ENCODE measurements at regions not wholly inside any gene's neighbourhood (a gene's known extent, or its start where the extent isn't known, plus 50 kb on each side); places are given as distances from the start of the nearest gene placed in this dataset.

DNA sequence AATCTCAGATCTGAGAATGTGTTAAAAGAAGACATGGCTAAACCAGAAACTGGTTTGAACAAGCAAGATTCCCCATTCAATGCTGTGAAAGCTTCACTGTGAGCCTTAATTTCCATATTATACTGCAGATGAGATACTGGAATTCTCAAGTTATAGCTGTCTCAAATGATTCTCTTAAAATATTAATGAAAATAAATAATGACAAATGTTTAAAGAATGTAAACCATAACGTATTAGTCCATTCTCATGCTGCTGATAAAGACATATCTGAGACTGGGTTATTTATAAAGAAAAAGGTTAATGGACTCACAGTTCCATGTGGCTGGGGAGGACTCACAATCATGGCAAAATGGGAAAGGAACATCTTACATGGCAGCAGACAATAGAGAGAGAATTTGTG is 667.8 kb downstream of the SLITRK1 start:
- no peak overlapping the region for H3K9ac ChIP-seq (ENCODE audit: low read length)
- ChIA-PET CTCF (no interaction called here), POLR2A (ENCODE audit: unreplicated experiment) (no interaction called here)
- H3K27ac ChIP-seq (ENCODE audit: low read length), result no peak overlapping the region
- no peaks in the 10 kb centered on the region; the same call in 1 of the 2 replicates for H3K36me3 ChIP-seq (ENCODE audit: low read depth, low read length)
- no peaks in the 10 kb centered on the region for H3K79me2 ChIP-seq (ENCODE audit: low read length)
- no peak for DNase-seq
- H3K4me1 ChIP-seq (ENCODE audit: insufficient read depth, low read length), result peaks cover 17% of the 10 kb centered on the region
- H3K9me2 ChIP-seq (replicated peaks; ENCODE audit: low read length), result no peaks in the 10 kb centered on the region
- no peak overlapping the region for H2AFZ ChIP-seq (ENCODE audit: low read length)
- ATAC-seq, result no peak
- no peaks in the 10 kb centered on the region for H3K9me3 ChIP-seq (ENCODE audit: low read length)
- no peak overlapping the region for H3K4me3 ChIP-seq (ENCODE audit: low read length)
- intact Hi-C loops (cut with micrococcal nuclease), result no loop called here
- no peaks in the 10 kb centered on the region for H3K27me3 ChIP-seq (ENCODE audit: low read length)
- TF ChIP-seq CTCF (conservative IDR thresholded peaks at IDR 0.05; ENCODE audit: low read depth, low read length) (no peak), EZH2 (IDR thresholded peaks at IDR 0.05; ENCODE audit: low read length, unreplicated experiment) (no peak), EZH2phosphoT487 (IDR thresholded peaks at IDR 0.05; ENCODE audit: borderline replicate concordance, low read length) (no peak)
- no peaks in the 10 kb centered on the region for H3F3A ChIP-seq (ENCODE audit: low read length, unreplicated experiment)
- no peaks in the 10 kb centered on the region for H4K20me1 ChIP-seq (ENCODE audit: low read length)
- H3K4me2 ChIP-seq (ENCODE audit: low read length), result no peak overlapping the region
- no TSS peak for BruUV-seq (replicated peaks)

- H3K4me2 ChIP-seq (ENCODE audit: low read length), result no peak overlapping the region
- ChIA-PET CTCF (no interaction called here), POLR2A (ENCODE audit: unreplicated experiment) (no interaction called here)
- DNase-seq, result no peak
- ATAC-seq, result no peak
- H3K4me1 ChIP-seq (ENCODE audit: insufficient read depth, low read length), result peaks cover 12% of the 10 kb centered on the region
- H3K79me2 ChIP-seq (ENCODE audit: low read length), result no peaks in the 10 kb centered on the region
- no peak overlapping the region for H2AFZ ChIP-seq (ENCODE audit: low read length)
- no peaks in the 10 kb centered on the region; the same call in 1 of the 2 replicates for H3K36me3 ChIP-seq (ENCODE audit: low read depth, low read length)
- H3F3A ChIP-seq (ENCODE audit: low read length, unreplicated experiment), result no peaks in the 10 kb centered on the region
- intact Hi-C loops (cut with micrococcal nuclease), result no loop called here
- no TSS peak for BruUV-seq (replicated peaks)
- no peaks in the 10 kb centered on the region for H4K20me1 ChIP-seq (ENCODE audit: low read length)
- H3K4me3 ChIP-seq (ENCODE audit: low read length), result no peak overlapping the region
- no peak overlapping the region for H3K9ac ChIP-seq (ENCODE audit: low read length)
- no peaks in the 10 kb centered on the region for H3K27me3 ChIP-seq (ENCODE audit: low read length)
- TF ChIP-seq EZH2phosphoT487 (IDR thresholded peaks at IDR 0.05; ENCODE audit: borderline replicate concordance, low read length), result no peak
- TF ChIP-seq EZH2 (IDR thresholded peaks at IDR 0.05; ENCODE audit: low read length, unreplicated experiment), result no peak
- no peak for TF ChIP-seq CTCF (conservative IDR thresholded peaks at IDR 0.05; ENCODE audit: low read depth, low read length)
- H3K27ac ChIP-seq (ENCODE audit: low read length), result no peak overlapping the region
- H3K9me3 ChIP-seq (ENCODE audit: low read length), result no peaks in the 10 kb centered on the region
- H3K9me2 ChIP-seq (replicated peaks; ENCODE audit: low read length), result no peaks in the 10 kb centered on the region
Observed at GRCh38 chr13:83211301-83211700, 671.0 kb downstream of the SLITRK1 start.

- no peaks in the 10 kb centered on the region for H3K9me3 ChIP-seq (ENCODE audit: low read length)
- no peak for DNase-seq
- intact Hi-C loops (cut with micrococcal nuclease), result no loop called here
- no peaks in the 10 kb centered on the region for H3K4me1 ChIP-seq (ENCODE audit: insufficient read depth, low read length)
- H3K27ac ChIP-seq (ENCODE audit: low read length), result no peak overlapping the region
- TF ChIP-seq EZH2 (IDR thresholded peaks at IDR 0.05; ENCODE audit: low read length, unreplicated experiment), result no peak
- TF ChIP-seq EZH2phosphoT487 (IDR thresholded peaks at IDR 0.05; ENCODE audit: borderline replicate concordance, low read length), result no peak
- TF ChIP-seq CTCF (conservative IDR thresholded peaks at IDR 0.05; ENCODE audit: low read depth, low read length), result no peak
- no peak overlapping the region for H2AFZ ChIP-seq (ENCODE audit: low read length)
- no peaks in the 10 kb centered on the region for H3F3A ChIP-seq (ENCODE audit: low read length, unreplicated experiment)
- H3K9ac ChIP-seq (ENCODE audit: low read length), result no peak overlapping the region
- BruUV-seq (replicated peaks), result no TSS peak
- no peak overlapping the region for H3K4me2 ChIP-seq (ENCODE audit: low read length)
- no peaks in the 10 kb centered on the region for H4K20me1 ChIP-seq (ENCODE audit: low read length)
- no peaks in the 10 kb centered on the region for H3K9me2 ChIP-seq (replicated peaks; ENCODE audit: low read length)
- no peak overlapping the region for H3K4me3 ChIP-seq (ENCODE audit: low read length)
- POLR2A ChIA-PET (ENCODE audit: unreplicated experiment), result no interaction called here
- no peaks in the 10 kb centered on the region for H3K27me3 ChIP-seq (ENCODE audit: low read length)
- CTCF ChIA-PET, result no interaction called here
- H3K36me3 ChIP-seq (ENCODE audit: low read depth, low read length), result no peaks in the 10 kb centered on the region
- ATAC-seq, result no peak
- H3K79me2 ChIP-seq (ENCODE audit: low read length), result no peaks in the 10 kb centered on the region
Observed at GRCh38 chr13:83204886-83205285, 677.4 kb downstream of the SLITRK1 start.
